GM12875 (cell line): ENCODE measurements at regions not wholly inside any gene's neighbourhood (a gene's known extent, or its start where the extent isn't known, plus 50 kb on each side); places are given as distances from the start of the nearest gene placed in this dataset.
"Not testable (repeated sequence)": the region's sequence is repeated elsewhere in the genome, so short reads cannot be mapped to it uniquely, and the experiment has no call there.

ENCODE experiments used
- H3K4me3 ChIP-seq: one replicate; pipeline ENCODE4 v1.5.1; 2011; ENCODE audit warnings: low read depth, low read length, control low read depth
- TF ChIP-seq, protein P1 (sequence below): IDR thresholded peaks from 2 replicates; pipeline ENCODE4 v1.5.1; 2011; ENCODE audit warnings: low read depth, mild to moderate bottlenecking, control low read depth, inconsistent platforms, low read length, moderate library complexity, borderline replicate concordance; ENCODE audit not compliant: insufficient read depth

DNA sequence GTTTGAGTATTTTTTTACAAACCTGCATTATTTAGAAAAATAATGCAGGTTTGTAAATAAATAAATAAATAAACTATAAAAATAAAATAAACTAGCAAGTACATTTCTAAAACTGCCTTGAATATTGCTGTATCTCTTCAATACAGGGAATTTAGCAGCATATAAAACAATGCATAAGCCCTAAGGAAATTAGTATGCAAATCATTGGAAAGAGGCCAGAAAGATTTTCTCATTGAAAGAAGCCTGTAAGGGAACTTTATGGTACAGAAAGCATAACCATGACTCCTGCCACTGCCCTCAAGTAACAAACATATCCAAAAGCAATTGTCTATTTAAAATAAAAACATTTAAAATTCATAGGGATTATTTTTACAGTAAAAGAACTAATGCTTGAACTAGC, 387.3 kb downstream of the HINT1 start:
- TF ChIP-seq, protein P1, sequence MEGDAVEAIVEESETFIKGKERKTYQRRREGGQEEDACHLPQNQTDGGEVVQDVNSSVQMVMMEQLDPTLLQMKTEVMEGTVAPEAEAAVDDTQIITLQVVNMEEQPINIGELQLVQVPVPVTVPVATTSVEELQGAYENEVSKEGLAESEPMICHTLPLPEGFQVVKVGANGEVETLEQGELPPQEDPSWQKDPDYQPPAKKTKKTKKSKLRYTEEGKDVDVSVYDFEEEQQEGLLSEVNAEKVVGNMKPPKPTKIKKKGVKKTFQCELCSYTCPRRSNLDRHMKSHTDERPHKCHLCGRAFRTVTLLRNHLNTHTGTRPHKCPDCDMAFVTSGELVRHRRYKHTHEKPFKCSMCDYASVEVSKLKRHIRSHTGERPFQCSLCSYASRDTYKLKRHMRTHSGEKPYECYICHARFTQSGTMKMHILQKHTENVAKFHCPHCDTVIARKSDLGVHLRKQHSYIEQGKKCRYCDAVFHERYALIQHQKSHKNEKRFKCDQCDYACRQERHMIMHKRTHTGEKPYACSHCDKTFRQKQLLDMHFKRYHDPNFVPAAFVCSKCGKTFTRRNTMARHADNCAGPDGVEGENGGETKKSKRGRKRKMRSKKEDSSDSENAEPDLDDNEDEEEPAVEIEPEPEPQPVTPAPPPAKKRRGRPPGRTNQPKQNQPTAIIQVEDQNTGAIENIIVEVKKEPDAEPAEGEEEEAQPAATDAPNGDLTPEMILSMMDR, result no peak
- H3K4me3 ChIP-seq, result no peak overlapping the region

DNA sequence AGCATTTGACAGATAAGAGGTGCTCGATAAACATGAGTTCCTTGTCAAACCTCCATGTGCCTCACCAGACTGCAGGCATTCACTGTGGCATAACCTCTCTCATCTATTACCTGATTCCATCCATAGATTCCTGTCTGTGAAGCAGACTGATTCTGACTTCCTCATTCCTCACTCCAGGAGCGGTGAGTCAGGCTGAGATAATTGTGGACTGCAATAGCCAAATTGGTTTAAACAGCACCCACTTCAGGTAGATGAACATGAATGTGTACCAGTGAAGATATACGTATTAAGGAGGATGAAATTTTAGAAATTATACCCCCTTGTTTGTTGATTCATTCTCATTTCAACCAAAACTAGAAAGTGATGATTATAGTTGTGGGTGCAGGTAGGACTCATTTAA, 391.2 kb downstream of the HINT1 start:
- H3K4me3 ChIP-seq, result no peak overlapping the region
- TF ChIP-seq, protein P1, result no peak

DNA sequence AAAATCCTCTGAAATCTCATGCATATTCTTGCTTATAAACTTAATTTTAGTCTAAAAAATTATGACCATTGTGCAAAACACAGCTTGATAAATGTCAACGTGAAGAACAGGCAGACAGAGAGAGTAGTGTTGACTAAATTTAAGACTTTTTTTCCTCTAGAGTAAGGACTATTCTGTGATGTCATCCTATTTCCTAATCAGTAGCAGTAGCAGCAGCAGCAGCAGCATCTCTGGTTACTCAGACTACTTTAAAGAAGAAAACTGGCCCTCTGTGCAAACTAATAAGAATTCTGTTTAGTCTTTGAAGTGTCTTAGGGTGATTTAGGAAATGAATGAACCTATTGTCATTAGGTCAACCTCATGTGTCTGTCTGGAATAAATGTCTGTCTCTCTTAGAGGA, 403.0 kb downstream of the HINT1 start:
- TF ChIP-seq, protein P1, result no peak
- no peak overlapping the region for H3K4me3 ChIP-seq

DNA sequence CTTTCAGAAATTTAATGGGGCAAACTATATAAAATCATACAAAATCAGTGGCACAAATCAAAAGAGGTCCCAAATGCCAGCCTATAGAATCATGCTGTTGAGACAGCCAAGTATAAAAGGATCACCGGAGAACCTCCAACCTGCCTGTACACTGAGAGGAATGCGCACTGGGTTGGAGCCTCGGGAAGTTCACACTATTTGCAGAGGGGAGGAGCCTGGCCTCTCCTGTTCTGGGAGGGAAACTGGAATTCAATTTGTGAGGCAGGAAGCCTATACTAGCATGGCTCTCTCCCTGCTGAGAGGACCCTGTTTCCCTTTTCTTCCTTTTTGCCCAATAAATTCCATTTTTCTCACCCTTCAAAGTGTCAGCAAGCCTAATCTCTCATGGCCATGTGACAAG, 406.0 kb downstream of the HINT1 start:
- H3K4me3 ChIP-seq, result no peak overlapping the region
- TF ChIP-seq, protein P1, result no peak

DNA sequence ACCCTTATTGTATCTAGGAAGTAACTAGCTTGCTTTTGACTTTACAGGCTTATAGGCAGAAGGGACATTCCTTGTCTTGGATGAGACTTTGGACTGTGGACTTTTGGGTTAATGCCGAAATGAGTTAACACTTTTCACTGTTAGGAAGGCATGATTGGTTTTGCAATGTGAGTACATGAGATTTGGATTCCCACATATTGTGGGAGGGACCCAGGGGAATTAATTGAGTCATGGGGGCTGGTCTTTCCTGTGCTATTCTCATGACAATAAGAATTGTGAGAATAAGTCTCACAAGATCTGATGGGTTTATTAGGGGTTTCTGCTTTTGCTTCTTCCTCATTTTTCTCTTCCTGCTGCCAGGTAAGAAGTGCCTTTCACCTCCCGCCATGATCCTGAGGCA, 417.5 kb downstream of the HINT1 start:
- no peak overlapping the region for H3K4me3 ChIP-seq
- TF ChIP-seq, protein P1, result no peak

DNA sequence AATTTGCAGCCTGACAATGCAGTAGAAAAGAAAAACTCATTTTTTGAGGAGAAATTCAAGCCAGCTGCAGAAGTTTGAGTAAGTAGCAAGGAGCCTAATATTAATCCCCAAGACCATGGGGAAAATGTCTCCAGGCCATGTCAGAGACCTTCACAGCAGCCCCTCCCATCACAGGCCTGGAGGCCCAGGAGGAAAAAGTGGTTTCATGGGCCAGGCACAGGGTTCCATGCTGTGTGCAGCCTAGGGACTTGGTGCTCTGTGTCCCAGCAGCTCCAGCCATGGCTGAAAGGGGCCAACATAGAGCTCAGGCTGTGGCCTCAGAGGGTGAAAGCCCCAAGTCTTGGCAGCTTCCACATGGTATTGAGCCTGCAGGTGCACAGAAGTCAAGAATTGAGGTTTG, 418.4 kb downstream of the HINT1 start:
- H3K4me3 ChIP-seq, result not testable (repeated sequence)

DNA sequence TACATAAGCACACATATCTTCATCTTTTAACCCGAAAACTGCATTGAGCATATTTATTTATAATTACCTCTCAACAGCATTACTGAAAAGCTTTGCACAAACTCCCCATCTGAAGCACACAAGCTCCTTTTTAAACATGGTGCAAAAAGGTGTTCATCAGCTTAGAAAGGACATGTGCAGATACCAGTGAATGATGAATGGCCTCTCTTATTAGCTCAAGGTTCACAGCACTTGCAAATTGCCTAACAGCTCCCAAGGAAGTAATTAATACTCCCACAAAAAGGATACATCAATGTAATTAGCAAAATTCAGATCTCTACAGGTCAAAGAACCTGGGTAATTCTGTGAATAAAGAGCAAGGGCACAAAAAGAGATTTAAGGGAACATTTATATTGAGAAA, 422.0 kb downstream of the HINT1 start:
- TF ChIP-seq, protein P1, result no peak
- no peak overlapping the region for H3K4me3 ChIP-seq

DNA sequence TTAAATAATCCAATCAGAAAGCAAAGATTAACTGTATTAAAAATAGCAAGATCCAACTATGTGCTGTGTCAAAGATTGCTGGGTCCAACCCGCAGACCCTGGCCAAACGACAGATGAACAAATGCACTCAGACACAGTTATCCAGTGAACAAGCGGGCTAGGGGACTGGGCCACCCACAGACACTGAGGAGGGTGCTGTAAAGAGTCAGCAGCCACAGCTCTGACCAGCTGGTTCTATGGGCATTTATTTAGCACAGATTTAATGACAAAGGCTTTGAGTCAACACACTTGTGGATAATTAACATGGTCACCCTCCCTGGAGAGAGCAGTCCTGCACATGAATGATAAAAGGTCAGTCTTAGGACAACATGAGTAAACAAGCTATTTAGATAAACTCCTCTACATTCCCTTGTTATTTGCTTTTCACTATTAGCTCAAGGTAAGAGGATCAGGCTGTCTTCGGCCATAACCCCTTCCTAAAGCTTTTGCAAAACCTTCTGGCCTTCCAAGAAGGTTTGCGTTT, 424.9 kb downstream of the HINT1 start:
- TF ChIP-seq, protein P1, result no peak

More for the DNA sequence above, 424.9 kb downstream of the HINT1 start:
- no peak overlapping the region for H3K4me3 ChIP-seq
